HG03469 (cell line): ENCODE measurements at regions not wholly inside any gene's neighbourhood (a gene's known extent, or its start where the extent isn't known, plus 50 kb on each side); places are given as distances from the start of the nearest gene placed in this dataset.
"Not testable (repeated sequence)": the region's sequence is repeated elsewhere in the genome, so short reads cannot be mapped to it uniquely, and the experiment has no call there.

Experiments
- ATAC-seq: cut with Tn5 transposase; IDR thresholded peaks from one replicate; pipeline ENCODE4 v1.9.1; 2021; ENCODE audit warnings: mild to moderate bottlenecking, moderate library complexity, moderate number of reproducible peaks; ENCODE audit not compliant: unreplicated experiment

- ATAC-seq: no peak
These were observed 65.6 kb downstream of the IFI44 start for GRCh38 chr1:78715181-78715661.

GRCh38 chr1:78716186-78716585, 66.6 kb downstream of the IFI44 start:
- ATAC-seq: no peak

GRCh38 chr1:78718566-78718965, 68.9 kb downstream of the IFI44 start:
- ATAC-seq: no peak

GRCh38 chr1:78721136-78721535, 71.5 kb downstream of the IFI44 start:
- ATAC-seq: no peak

- no peak for ATAC-seq
These were observed 72.5 kb downstream of the IFI44 start for GRCh38 chr1:78722105-78722504.

- no peak for ATAC-seq
These were observed 72.9 kb downstream of the IFI44 start for GRCh38 chr1:78722521-78722920.

- ATAC-seq: no peak
These were observed 73.3 kb downstream of the IFI44 start for GRCh38 chr1:78722947-78723346.

- ATAC-seq: no peak
These were observed 77.1 kb downstream of the IFI44 start for GRCh38 chr1:78726686-78727085.

- no peak for ATAC-seq
These were observed 78.7 kb downstream of the IFI44 start for GRCh38 chr1:78728359-78728758.

- ATAC-seq: no peak
These were observed 80.4 kb downstream of the IFI44 start for GRCh38 chr1:78730054-78730453.

GRCh38 chr1:78731674-78732073, 82.0 kb downstream of the IFI44 start:
- no peak for ATAC-seq

GRCh38 chr1:78737241-78737640, 87.6 kb downstream of the IFI44 start:
- no peak for ATAC-seq

GRCh38 chr1:78743626-78744025, 94.0 kb downstream of the IFI44 start:
- ATAC-seq: no peak

- no peak for ATAC-seq
These were observed 95.5 kb downstream of the IFI44 start for GRCh38 chr1:78745111-78745510.

GRCh38 chr1:78753679-78754078, 104.0 kb downstream of the IFI44 start:
- ATAC-seq: not testable (repeated sequence)

GRCh38 chr1:78755986-78756385, 106.4 kb downstream of the IFI44 start:
- ATAC-seq: no peak

- no peak for ATAC-seq
These were observed 108.9 kb downstream of the IFI44 start for GRCh38 chr1:78758506-78758905.

- ATAC-seq: no peak
These were observed 110.2 kb downstream of the IFI44 start for GRCh38 chr1:78759881-78760280.

- no peak for ATAC-seq
These were observed 111.2 kb downstream of the IFI44 start for GRCh38 chr1:78760858-78761257.

GRCh38 chr1:78762113-78762512, 112.5 kb downstream of the IFI44 start:
- ATAC-seq: no peak

GRCh38 chr1:78765489-78765888, 115.9 kb downstream of the IFI44 start:
- ATAC-seq: no peak

GRCh38 chr1:78779831-78780230, 130.2 kb downstream of the IFI44 start:
- ATAC-seq: no peak

- no peak for ATAC-seq
These were observed 137.9 kb downstream of the IFI44 start for GRCh38 chr1:78787544-78787943.

GRCh38 chr1:78790174-78790573, 140.5 kb downstream of the IFI44 start:
- no peak for ATAC-seq
